ENCODE measurements at regions not wholly inside any gene's neighbourhood (a gene's known extent, or its start where the extent isn't known, plus 50 kb on each side); places are given as distances from the start of the nearest gene placed in this dataset.

GRCh38 chr15:62708470-62708869, 334.1 kb upstream of the TPM1 start:
- Histone ChIP-seq H3K4me3 (replicated peaks; ENCODE audit: insufficient read depth, low read length) (no peak overlapping the region), H3K27ac (replicated peaks) (no peak overlapping the region), H3K27me3 (ENCODE audit: insufficient read depth, poor library complexity, severe bottlenecking) (no peaks in the 10 kb centered on the region)
- DNase-seq (ENCODE audit: low read depth in 1 of 2, low spot score in 1 of 2): no peak
- no peak for TF ChIP-seq SPI1 (IDR thresholded peaks at IDR 0.05; ENCODE audit: borderline replicate concordance, low read depth)
- TF ChIP-seq GABPA (IDR thresholded peaks at IDR 0.05; ENCODE audit: low read depth): no peak
- no peak for TF ChIP-seq REST (IDR thresholded peaks at IDR 0.05; ENCODE audit: insufficient replicate concordance, low read depth)
- no peak for TF ChIP-seq POLR2AphosphoS5 (IDR thresholded peaks at IDR 0.05; ENCODE audit: low read depth)
- TF ChIP-seq CTCF (IDR thresholded peaks at IDR 0.05; ENCODE audit: insufficient read depth, low read length): no peak

- Histone ChIP-seq H3K27me3 (ENCODE audit: insufficient read depth, poor library complexity, severe bottlenecking) (no peaks in the 10 kb centered on the region), H3K27ac (replicated peaks) (no peak overlapping the region), H3K4me3 (replicated peaks; ENCODE audit: insufficient read depth, low read length) (no peak overlapping the region)
- TF ChIP-seq POLR2AphosphoS5 (IDR thresholded peaks at IDR 0.05; ENCODE audit: low read depth) (no peak), CTCF (IDR thresholded peaks at IDR 0.05; ENCODE audit: insufficient read depth, low read length) (no peak), SPI1 (IDR thresholded peaks at IDR 0.05; ENCODE audit: borderline replicate concordance, low read depth) (no peak), GABPA (IDR thresholded peaks at IDR 0.05; ENCODE audit: low read depth) (no peak), REST (IDR thresholded peaks at IDR 0.05; ENCODE audit: insufficient replicate concordance, low read depth) (no peak)
- no peak for DNase-seq (ENCODE audit: low read depth in 1 of 2, low spot score in 1 of 2)
Observed at GRCh38 chr15:62709261-62709660, 333.3 kb upstream of the TPM1 start.

- DNase-seq (ENCODE audit: low read depth in 1 of 2, low spot score in 1 of 2): no peak
- Histone ChIP-seq H3K4me3 (replicated peaks; ENCODE audit: insufficient read depth, low read length) (no peak overlapping the region), H3K27ac (replicated peaks) (no peak overlapping the region), H3K27me3 (ENCODE audit: insufficient read depth, poor library complexity, severe bottlenecking) (no peaks in the 10 kb centered on the region)
- TF ChIP-seq REST (IDR thresholded peaks at IDR 0.05; ENCODE audit: insufficient replicate concordance, low read depth) (no peak), POLR2AphosphoS5 (IDR thresholded peaks at IDR 0.05; ENCODE audit: low read depth) (no peak), GABPA (IDR thresholded peaks at IDR 0.05; ENCODE audit: low read depth) (no peak), CTCF (IDR thresholded peaks at IDR 0.05; ENCODE audit: insufficient read depth, low read length) (no peak), SPI1 (IDR thresholded peaks at IDR 0.05; ENCODE audit: borderline replicate concordance, low read depth) (no peak)
Observed at GRCh38 chr15:62711691-62712454, 330.7 kb upstream of the TPM1 start.
